IMR-90 (cell line): ENCODE measurements at regions not wholly inside any gene's neighbourhood (a gene's known extent, or its start where the extent isn't known, plus 50 kb on each side); places are given as distances from the start of the nearest gene placed in this dataset.

Experiments used
- ATAC-seq: fragments of 200-7000 bp; cut with Tn5 transposase; 2 replicates; pipeline ENCODE4 v1.9.1; 2020; ENCODE audit warnings: low read depth, mild to moderate bottlenecking, moderate library complexity
- BruUV-seq: library from RNA; stranded (reverse); fragments of 400-500 nt; replicated peaks from 2 replicates; lab custom pipeline; 2021; lab: Mats Ljungman, UMichigan
- CTCF ChIA-PET: fragments of 300-600 bp; formaldehyde crosslinking; extraction: SDS; loops from one replicate; lab custom pipeline; 2021; ENCODE audit warnings: antibody characterized with exemption; lab: Yijun Ruan, JAX
- POLR2A ChIA-PET: fragments of 300-600 bp; sonication (Branson Sonifier 250); formaldehyde crosslinking; loops from one replicate; lab custom pipeline; 2022; ENCODE audit warnings: antibody characterized with exemption; ENCODE audit not compliant: unreplicated experiment; lab: Charles Lee
- DNase-seq: peaks from one replicate; pipeline ENCODE4 v3.0.0; 2013
- H2AFZ ChIP-seq: replicated peaks from 2 replicates; pipeline ENCODE3; 2013; ENCODE audit warnings: low read length, mild to moderate bottlenecking; ENCODE audit not compliant: poor library complexity
- H2AK5ac ChIP-seq: 2 replicates; pipeline ENCODE4 v1.6.1; 2013; ENCODE audit warnings: low read depth, low read length, inconsistent platforms
- H2AK9ac ChIP-seq: replicated peaks from 2 replicates; pipeline ENCODE3; 2013; ENCODE audit warnings: mild to moderate bottlenecking, low read depth, low read length, moderate library complexity; ENCODE audit not compliant: poor library complexity
- H2BK120ac ChIP-seq: 2 replicates; pipeline ENCODE4 v1.6.1; 2013; ENCODE audit warnings: low read depth, low read length, inconsistent platforms
- H2BK15ac ChIP-seq: 3 replicates; pipeline ENCODE4 v1.6.1; 2013; ENCODE audit warnings: low read depth, low read length, inconsistent platforms
- H2BK20ac ChIP-seq: 2 replicates; pipeline ENCODE4 v1.6.1; 2013; ENCODE audit warnings: low read depth, mild to moderate bottlenecking, inconsistent platforms, low read length, moderate library complexity
- H2BK5ac ChIP-seq: 2 replicates; pipeline ENCODE4 v1.6.1; 2013; ENCODE audit warnings: mild to moderate bottlenecking, low read depth, low read length, inconsistent platforms; ENCODE audit not compliant: poor library complexity, severe bottlenecking
- H3K14ac ChIP-seq: replicated peaks from 2 replicates; pipeline ENCODE4 v1.6.1; 2013; ENCODE audit warnings: low read depth, low read length, inconsistent platforms
- H3K18ac ChIP-seq: 2 replicates; pipeline ENCODE4 v1.6.1; 2013; ENCODE audit warnings: low read depth, low read length, control low read depth
- H3K23ac ChIP-seq: 2 replicates; pipeline ENCODE4 v1.6.1; 2013; ENCODE audit warnings: low read depth, low read length, inconsistent platforms
- H3K27ac ChIP-seq: 2 replicates; pipeline ENCODE4 v1.5.1; 2013; ENCODE audit warnings: mild to moderate bottlenecking, control low read depth, low read length; ENCODE audit not compliant: insufficient read depth
- H3K27me3 ChIP-seq: 2 replicates; pipeline ENCODE4 v1.6.1; 2013; ENCODE audit warnings: low read length; ENCODE audit not compliant: control insufficient read depth, insufficient read depth
- H3K36me3 ChIP-seq: 2 replicates; pipeline ENCODE4 v1.6.1; 2013; ENCODE audit warnings: low read length, mixed read lengths; ENCODE audit not compliant: control insufficient read depth, insufficient read depth
- H3K4ac ChIP-seq: 2 replicates; pipeline ENCODE4 v1.6.1; 2013; ENCODE audit warnings: low read depth, low read length, inconsistent platforms
- H3K4me1 ChIP-seq: 2 replicates; pipeline ENCODE4 v1.6.1; 2013; ENCODE audit warnings: low read length, mixed read lengths; ENCODE audit not compliant: control insufficient read depth, insufficient read depth
- H3K4me2 ChIP-seq: 2 replicates; pipeline ENCODE4 v1.6.1; 2013; ENCODE audit warnings: low read depth, mild to moderate bottlenecking, control low read depth, low read length, moderate library complexity
- H3K4me3 ChIP-seq: 2 replicates; pipeline ENCODE4 v1.5.1; 2013; ENCODE audit warnings: low read depth, mild to moderate bottlenecking, control low read depth, low read length, moderate library complexity; ENCODE audit not compliant: insufficient read depth
- H3K56ac ChIP-seq: 2 replicates; pipeline ENCODE4 v1.6.1; 2013; ENCODE audit warnings: low read length, inconsistent platforms; ENCODE audit not compliant: insufficient read depth; ENCODE audit errors: extremely low read depth
- H3K79me1 ChIP-seq, 2 experiments: 2 replicates each; pipeline ENCODE4 v1.6.1; 2013; ENCODE audit warnings: low read length in 2 of 2, inconsistent platforms in 1 of 2, low read depth in 1 of 2
- H3K9ac ChIP-seq: 2 replicates; pipeline ENCODE4 v1.6.1; 2013; ENCODE audit warnings: low read depth, low read length, control low read depth
- H3K9me1 ChIP-seq: 2 replicates; pipeline ENCODE4 v1.6.1; 2013; ENCODE audit warnings: low read length, inconsistent platforms; ENCODE audit not compliant: insufficient read depth
- H3K9me3 ChIP-seq: 2 replicates; pipeline ENCODE4 v1.6.1; 2013; ENCODE audit warnings: low read length; ENCODE audit not compliant: control insufficient read depth, insufficient read depth
- H4K20me1 ChIP-seq: 2 replicates; pipeline ENCODE4 v1.6.1; 2013; ENCODE audit warnings: low read length, inconsistent platforms; ENCODE audit not compliant: insufficient read depth
- H4K5ac ChIP-seq: 2 replicates; pipeline ENCODE4 v1.6.1; 2013; ENCODE audit warnings: mild to moderate bottlenecking, low read depth, low read length, control low read depth
- H4K8ac ChIP-seq, 2 experiments: 2 replicates each; pipeline ENCODE4 v1.6.1; 2013; ENCODE audit warnings: low read depth in 2 of 2, low read length in 2 of 2, control low read depth in 1 of 2, inconsistent platforms in 1 of 2
- H4K91ac ChIP-seq: 2 replicates; pipeline ENCODE4 v1.6.1; 2013; ENCODE audit warnings: low read depth, low read length, inconsistent platforms; ENCODE audit not compliant: insufficient read depth
- BHLHE40 ChIP-seq: fragments of 150-350 bp; IDR thresholded peaks from 2 replicates; pipeline ENCODE4 v1.6.1; 2016; ENCODE audit warnings: mild to moderate bottlenecking, low read depth, low read length
- CEBPB ChIP-seq: IDR thresholded peaks from 2 replicates; pipeline ENCODE4 v1.6.1; 2012; ENCODE audit warnings: low read depth, low read length, improper control_type of control experiment
- CHD1 ChIP-seq: IDR thresholded peaks from 2 replicates; pipeline ENCODE4 v1.6.1; 2012; ENCODE audit warnings: low read depth, low read length, improper control_type of control experiment
- CTCF ChIP-seq: conservative IDR thresholded peaks from 2 replicates; pipeline ENCODE4 v1.5.1; 2012; ENCODE audit warnings: mild to moderate bottlenecking, low read depth, low read length, improper control_type of control experiment
- ELK1 ChIP-seq: fragments of 150-350 bp; IDR thresholded peaks from 2 replicates; pipeline ENCODE4 v1.6.1; 2016; ENCODE audit warnings: low read depth, mild to moderate bottlenecking, low read length, moderate library complexity, borderline replicate concordance
- FOS ChIP-seq: fragments of 150-350 bp; IDR thresholded peaks from 2 replicates; pipeline ENCODE4 v1.6.1; 2016; ENCODE audit warnings: low read depth, low read length
- MAFK ChIP-seq: IDR thresholded peaks from 2 replicates; pipeline ENCODE4 v1.6.1; 2012; ENCODE audit warnings: low read depth, low read length, improper control_type of control experiment
- MAZ ChIP-seq: IDR thresholded peaks from 2 replicates; pipeline ENCODE4 v1.6.1; 2012; ENCODE audit warnings: low read depth, mild to moderate bottlenecking, low read length, improper control_type of control experiment, moderate library complexity, borderline replicate concordance
- MXI1 ChIP-seq: IDR thresholded peaks from 2 replicates; pipeline ENCODE4 v1.6.1; 2012; ENCODE audit warnings: low read depth, mild to moderate bottlenecking, low read length, moderate library complexity, borderline replicate concordance
- NFE2L2 ChIP-seq: fragments of 150-350 bp; IDR thresholded peaks from 2 replicates; pipeline ENCODE4 v1.6.1; 2016; ENCODE audit warnings: low read depth, mild to moderate bottlenecking, low read length
- POLR2A ChIP-seq: IDR thresholded peaks from 2 replicates; pipeline ENCODE4 v1.6.1; 2012; ENCODE audit warnings: mild to moderate bottlenecking, low read depth, low read length
- RAD21 ChIP-seq: IDR thresholded peaks from 2 replicates; pipeline ENCODE4 v1.6.1; 2012; ENCODE audit warnings: low read length, improper control_type of control experiment
- RCOR1 ChIP-seq: IDR thresholded peaks from 2 replicates; pipeline ENCODE4 v1.6.1; 2012; ENCODE audit warnings: mild to moderate bottlenecking, low read length, improper control_type of control experiment; ENCODE audit not compliant: insufficient replicate concordance
- RFX5 ChIP-seq: IDR thresholded peaks from 2 replicates; pipeline ENCODE4 v1.8.0; 2012; ENCODE audit warnings: low read depth, mild to moderate bottlenecking, low read length, moderate library complexity
- SMC3 ChIP-seq: fragments of 150-350 bp; IDR thresholded peaks from 2 replicates; pipeline ENCODE4 v1.6.1; 2016; ENCODE audit warnings: low read depth, mild to moderate bottlenecking, antibody characterized with exemption, low read length, moderate library complexity
- USF2 ChIP-seq: fragments of 150-350 bp; IDR thresholded peaks from 2 replicates; pipeline ENCODE4 v1.6.1; 2017; ENCODE audit warnings: mild to moderate bottlenecking, antibody characterized with exemption, low read length, low read depth
- WGBS, 2 experiments: methylation state at CpG; one replicate each; pipeline versions ENCODE4 v1.1.5 to v1.1.7; 2013; ENCODE audit warnings: missing lambda C conversion rate in 2 of 2; ENCODE audit not compliant: insufficient read length in 1 of 2; ENCODE audit errors: extremely low coverage in 2 of 2; 5-methylcytosine and 5-hydroxymethylcytosine counted together
- dilution Hi-C: fragments of 300-500 bp; cut with HindIII; formaldehyde crosslinking; loops from one replicate; pipeline ENCODE4 v1.14.3; 2018; ENCODE audit warnings: low sequenced_read_pairs; ENCODE audit not compliant: unreplicated experiment
- in situ Hi-C: fragments of 300-500 bp; cut with MboI; formaldehyde crosslinking; loops from 3 replicates; pipeline ENCODE4 v1.14.3; 2019; ENCODE audit warnings: low sequenced_read_pairs, inconsistent platforms, mixed read lengths
- intact Hi-C: fragments of 100-400 bp; cut with micrococcal nuclease; formaldehyde crosslinking; loops from 2 replicates; pipeline ENCODE4 v1.10.0; 2022

- 0% methylated on average over 2 of the region's 4 CpGs; no CpG with 5 or more reads in 1 of the 2 experiments for WGBS, 2 experiments
- no peak overlapping the region for H2AK5ac ChIP-seq
- no peak overlapping the region for H3K4me2 ChIP-seq
- POLR2A ChIA-PET: no interaction called here
- H3K14ac ChIP-seq: no peak overlapping the region
- H2BK20ac ChIP-seq: no peak overlapping the region
- no peaks in the 10 kb centered on the region for H4K20me1 ChIP-seq
- in situ Hi-C loops: no loop called here
- H3K4ac ChIP-seq: no peak overlapping the region
- H3K79me1 ChIP-seq: no peaks in the 10 kb centered on the region
- no peak overlapping the region for H4K8ac ChIP-seq
- H3K56ac ChIP-seq: no peak overlapping the region
- dilution Hi-C loops: no loop called here
- H4K91ac ChIP-seq: no peak overlapping the region
- CTCF ChIA-PET: no interaction called here
- no peak overlapping the region for H2BK15ac ChIP-seq
- TF ChIP-seq CEBPB: no peak
- no peak for TF ChIP-seq NFE2L2
- TF ChIP-seq MXI1: no peak
- TF ChIP-seq CTCF: no peak
- no peak for TF ChIP-seq RFX5
- no peak for TF ChIP-seq RAD21
- no peak for TF ChIP-seq MAZ
- no peak for TF ChIP-seq FOS
- TF ChIP-seq USF2: no peak
- TF ChIP-seq POLR2A: no peak
- no peak for TF ChIP-seq ELK1
- no peak for TF ChIP-seq RCOR1
- TF ChIP-seq CHD1: no peak
- no peak for TF ChIP-seq MAFK
- TF ChIP-seq SMC3: no peak
- no peak for TF ChIP-seq BHLHE40
- no peak overlapping the region for H3K18ac ChIP-seq
- H2AK9ac ChIP-seq: no peak overlapping the region
- ATAC-seq (no peak), DNase-seq (no peak)
- no peak overlapping the region for H2BK5ac ChIP-seq
- no peak overlapping the region for H3K23ac ChIP-seq
- no peaks in the 10 kb centered on the region for H3K9me3 ChIP-seq
- H3K9me1 ChIP-seq: no peaks in the 10 kb centered on the region
- H4K5ac ChIP-seq: no peak overlapping the region
- no peak overlapping the region for H2BK120ac ChIP-seq
- H3K4me1 ChIP-seq: no peaks in the 10 kb centered on the region
- intact Hi-C loops: no loop called here
- no TSS peak for BruUV-seq
- no peak overlapping the region for H3K27ac ChIP-seq
- H3K27me3 ChIP-seq: no peaks in the 10 kb centered on the region; the same call in 1 of the 2 replicates
- no peak overlapping the region for H3K4me3 ChIP-seq
- H3K36me3 ChIP-seq: no peaks in the 10 kb centered on the region
- H2AFZ ChIP-seq: no peak overlapping the region
- H3K9ac ChIP-seq: no peak overlapping the region
Observed at GRCh38 chr2:121855510-121855909, 100.1 kb downstream of the TSN start.
